ENCODE measurements at regions not wholly inside any gene's neighbourhood (a gene's known extent, or its start where the extent isn't known, plus 50 kb on each side); places are given as distances from the start of the nearest gene placed in this dataset.

DNA sequence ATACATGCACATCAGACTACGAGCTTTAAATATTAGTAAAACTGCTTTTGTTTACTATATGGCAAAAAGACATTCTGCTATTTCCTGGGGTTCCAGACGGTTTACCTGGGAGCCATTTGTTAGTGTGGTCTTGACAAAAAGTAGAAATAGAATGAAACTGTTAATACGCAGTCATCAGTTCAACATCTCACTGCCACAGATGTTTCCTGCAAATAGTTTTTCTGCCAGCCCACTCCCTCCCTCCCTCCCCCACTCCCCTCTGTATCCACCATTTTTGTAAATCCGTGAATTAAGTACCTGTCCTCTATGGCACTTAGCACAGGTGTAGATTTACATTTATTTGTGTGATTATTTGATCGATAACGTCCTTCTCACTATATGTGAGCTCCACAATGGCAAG, 74.6 kb upstream of the TPK1 start:
- intact Hi-C loops (cut with micrococcal nuclease): no loop called here
- Histone ChIP-seq H3K9me3 (replicated peaks) (no peaks in the 10 kb centered on the region), H3K27me3 (ENCODE audit: low read depth) (no peaks in the 10 kb centered on the region), H3K27ac (replicated peaks) (no peak overlapping the region), H3K4me1 (no peaks in the 10 kb centered on the region), H3K36me3 (no peaks in the 10 kb centered on the region), H3K4me3 (no peak overlapping the region)
- DNase-seq: no peak
- TF ChIP-seq, protein P1, sequence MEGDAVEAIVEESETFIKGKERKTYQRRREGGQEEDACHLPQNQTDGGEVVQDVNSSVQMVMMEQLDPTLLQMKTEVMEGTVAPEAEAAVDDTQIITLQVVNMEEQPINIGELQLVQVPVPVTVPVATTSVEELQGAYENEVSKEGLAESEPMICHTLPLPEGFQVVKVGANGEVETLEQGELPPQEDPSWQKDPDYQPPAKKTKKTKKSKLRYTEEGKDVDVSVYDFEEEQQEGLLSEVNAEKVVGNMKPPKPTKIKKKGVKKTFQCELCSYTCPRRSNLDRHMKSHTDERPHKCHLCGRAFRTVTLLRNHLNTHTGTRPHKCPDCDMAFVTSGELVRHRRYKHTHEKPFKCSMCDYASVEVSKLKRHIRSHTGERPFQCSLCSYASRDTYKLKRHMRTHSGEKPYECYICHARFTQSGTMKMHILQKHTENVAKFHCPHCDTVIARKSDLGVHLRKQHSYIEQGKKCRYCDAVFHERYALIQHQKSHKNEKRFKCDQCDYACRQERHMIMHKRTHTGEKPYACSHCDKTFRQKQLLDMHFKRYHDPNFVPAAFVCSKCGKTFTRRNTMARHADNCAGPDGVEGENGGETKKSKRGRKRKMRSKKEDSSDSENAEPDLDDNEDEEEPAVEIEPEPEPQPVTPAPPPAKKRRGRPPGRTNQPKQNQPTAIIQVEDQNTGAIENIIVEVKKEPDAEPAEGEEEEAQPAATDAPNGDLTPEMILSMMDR (IDR thresholded peaks at IDR 0.05; ENCODE audit: borderline replicate concordance): no peak

- intact Hi-C loops (cut with micrococcal nuclease): no loop called here
- no peak for DNase-seq
- TF ChIP-seq, protein P1 (IDR thresholded peaks at IDR 0.05; ENCODE audit: borderline replicate concordance): no peak
These were observed 73.2 kb upstream of the TPK1 start for GRCh38 chr7:144908943-144909556.

GRCh38 chr7:144908324-144908723, 72.5 kb upstream of the TPK1 start:
- H3K4me3 ChIP-seq: no peak overlapping the region
- intact Hi-C loops (cut with micrococcal nuclease): no loop called here
- no peaks in the 10 kb centered on the region for H3K9me3 ChIP-seq (replicated peaks)
- TF ChIP-seq, protein P1 (IDR thresholded peaks at IDR 0.05; ENCODE audit: borderline replicate concordance): no peak
- DNase-seq: no peak
- H3K27ac ChIP-seq (replicated peaks): no peak overlapping the region
- H3K4me1 ChIP-seq: no peaks in the 10 kb centered on the region
- no peaks in the 10 kb centered on the region for H3K27me3 ChIP-seq (ENCODE audit: low read depth)
- no peaks in the 10 kb centered on the region for H3K36me3 ChIP-seq

More at GRCh38 chr7:144908943-144909556, 73.2 kb upstream of the TPK1 start:
- no peaks in the 10 kb centered on the region for H3K9me3 ChIP-seq (replicated peaks)
- H3K4me3 ChIP-seq: no peak overlapping the region
- no peaks in the 10 kb centered on the region for H3K4me1 ChIP-seq
- no peak overlapping the region for H3K27ac ChIP-seq (replicated peaks)
- no peaks in the 10 kb centered on the region for H3K27me3 ChIP-seq (ENCODE audit: low read depth)
- H3K36me3 ChIP-seq: no peaks in the 10 kb centered on the region

- Histone ChIP-seq H3K36me3 (no peaks in the 10 kb centered on the region), H3K27ac (replicated peaks) (no peak overlapping the region), H3K27me3 (ENCODE audit: low read depth) (no peaks in the 10 kb centered on the region), H3K4me3 (no peak overlapping the region), H3K4me1 (no peaks in the 10 kb centered on the region), H3K9me3 (replicated peaks) (no peaks in the 10 kb centered on the region)
- intact Hi-C loops (cut with micrococcal nuclease): no loop called here
- TF ChIP-seq, protein P1 (IDR thresholded peaks at IDR 0.05; ENCODE audit: borderline replicate concordance): no peak
- DNase-seq: no peak
These were observed 71.7 kb upstream of the TPK1 start for GRCh38 chr7:144907577-144907976.

- Histone ChIP-seq H3K4me1 (no peaks in the 10 kb centered on the region), H3K4me3 (no peak overlapping the region), H3K36me3 (no peaks in the 10 kb centered on the region), H3K27me3 (ENCODE audit: low read depth) (no peaks in the 10 kb centered on the region), H3K27ac (replicated peaks) (no peak overlapping the region), H3K9me3 (replicated peaks) (no peaks in the 10 kb centered on the region)
- intact Hi-C loops (cut with micrococcal nuclease): no loop called here
- TF ChIP-seq, protein P1 (IDR thresholded peaks at IDR 0.05; ENCODE audit: borderline replicate concordance): no peak
- no peak for DNase-seq
These were observed 67.3 kb upstream of the TPK1 start for GRCh38 chr7:144903201-144903600.
